ENCODE measurements at regions not wholly inside any gene's neighbourhood (a gene's known extent, or its start where the extent isn't known, plus 50 kb on each side); places are given as distances from the start of the nearest gene placed in this dataset.

DNA sequence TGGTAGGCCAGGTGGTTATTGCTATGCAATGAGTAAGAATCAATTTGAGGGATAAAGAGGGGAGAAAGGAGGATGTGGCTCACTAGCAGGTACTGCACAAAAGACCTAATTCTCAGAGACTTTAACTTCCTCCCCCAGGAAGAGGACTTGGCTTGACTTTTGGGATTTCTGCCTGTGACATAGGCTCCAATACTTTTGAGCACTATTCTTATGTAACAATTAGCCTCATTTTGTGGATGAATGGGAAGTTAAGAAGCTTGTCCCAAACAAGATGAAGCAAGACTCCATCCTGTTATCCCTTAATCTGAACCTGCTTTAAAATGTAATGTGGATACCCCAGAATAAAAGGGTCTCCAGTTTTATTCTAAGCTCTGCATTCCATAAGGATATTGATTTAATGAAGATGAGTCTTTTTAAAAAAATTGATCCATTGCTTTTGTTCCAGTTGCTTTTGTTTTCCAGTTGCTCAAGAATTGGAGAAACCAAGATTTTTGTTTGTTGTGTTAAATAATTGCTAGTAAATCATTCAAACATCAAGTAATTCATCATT, 218.5 kb downstream of the SNX13 start:
- Histone ChIP-seq H3K9ac (ENCODE audit: insufficient read depth, low read length, poor library complexity, severe bottlenecking) (no peak overlapping the region), H3K9me3 (replicated peaks in 1 of 2; ENCODE audit: control insufficient read depth in 1 of 2, insufficient read depth in 1 of 2, low read length in 2 of 2) (no peaks in the 10 kb centered on the region), H3K36me3 (replicated peaks in 1 of 2; ENCODE audit: control insufficient read depth in 1 of 2, insufficient read depth in 2 of 2, low read length in 2 of 2) (no peaks in the 10 kb centered on the region), H3K4me2 (replicated peaks; ENCODE audit: extremely low read depth, low read length, poor library complexity, severe bottlenecking) (no peak overlapping the region), H4K20me1 (ENCODE audit: insufficient read depth, low read length) (no peaks in the 10 kb centered on the region), H3K4me3 (replicated peaks in 1 of 3; ENCODE audit: low read depth in 2 of 3, low read length in 3 of 3) (no peak overlapping the region), H3K4me1 (ENCODE audit: control insufficient read depth in 1 of 2, insufficient read depth in 2 of 2, low read length in 2 of 2) (no peaks in the 10 kb centered on the region), H3K27ac (ENCODE audit: low read depth in 1 of 2, low read length in 2 of 2) (no peak overlapping the region), H2AFZ (ENCODE audit: insufficient read depth, low read depth, low read length, poor library complexity, severe bottlenecking) (no peak overlapping the region), H3K79me2 (ENCODE audit: insufficient read depth, low read length) (no peaks in the 10 kb centered on the region), H3K27me3 (ENCODE audit: control insufficient read depth in 2 of 2, insufficient read depth in 2 of 2, low read length in 2 of 2) (no peaks in the 10 kb centered on the region)
- intact Hi-C loops (cut with micrococcal nuclease) = no loop called here
- no peak overlapping the region for H3K27ac Mint-ChIP-seq
- TF ChIP-seq, protein P1, sequence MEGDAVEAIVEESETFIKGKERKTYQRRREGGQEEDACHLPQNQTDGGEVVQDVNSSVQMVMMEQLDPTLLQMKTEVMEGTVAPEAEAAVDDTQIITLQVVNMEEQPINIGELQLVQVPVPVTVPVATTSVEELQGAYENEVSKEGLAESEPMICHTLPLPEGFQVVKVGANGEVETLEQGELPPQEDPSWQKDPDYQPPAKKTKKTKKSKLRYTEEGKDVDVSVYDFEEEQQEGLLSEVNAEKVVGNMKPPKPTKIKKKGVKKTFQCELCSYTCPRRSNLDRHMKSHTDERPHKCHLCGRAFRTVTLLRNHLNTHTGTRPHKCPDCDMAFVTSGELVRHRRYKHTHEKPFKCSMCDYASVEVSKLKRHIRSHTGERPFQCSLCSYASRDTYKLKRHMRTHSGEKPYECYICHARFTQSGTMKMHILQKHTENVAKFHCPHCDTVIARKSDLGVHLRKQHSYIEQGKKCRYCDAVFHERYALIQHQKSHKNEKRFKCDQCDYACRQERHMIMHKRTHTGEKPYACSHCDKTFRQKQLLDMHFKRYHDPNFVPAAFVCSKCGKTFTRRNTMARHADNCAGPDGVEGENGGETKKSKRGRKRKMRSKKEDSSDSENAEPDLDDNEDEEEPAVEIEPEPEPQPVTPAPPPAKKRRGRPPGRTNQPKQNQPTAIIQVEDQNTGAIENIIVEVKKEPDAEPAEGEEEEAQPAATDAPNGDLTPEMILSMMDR (IDR thresholded peaks at IDR 0.05) = no peak
- DNase-seq = no peak
- no peaks in the 10 kb centered on the region for H3K9me3 Mint-ChIP-seq
- H3K36me3 Mint-ChIP-seq = no peaks in the 10 kb centered on the region
- H3K27me3 Mint-ChIP-seq (ENCODE audit: low read depth in 3 of 3) = peaks cover 0 to 1% (median 0%) of the 10 kb centered on the region in 3 donors
- H3K4me3 Mint-ChIP-seq = no peak overlapping the region
- peaks cover 2% of the 10 kb centered on the region for H3K4me1 Mint-ChIP-seq

DNA sequence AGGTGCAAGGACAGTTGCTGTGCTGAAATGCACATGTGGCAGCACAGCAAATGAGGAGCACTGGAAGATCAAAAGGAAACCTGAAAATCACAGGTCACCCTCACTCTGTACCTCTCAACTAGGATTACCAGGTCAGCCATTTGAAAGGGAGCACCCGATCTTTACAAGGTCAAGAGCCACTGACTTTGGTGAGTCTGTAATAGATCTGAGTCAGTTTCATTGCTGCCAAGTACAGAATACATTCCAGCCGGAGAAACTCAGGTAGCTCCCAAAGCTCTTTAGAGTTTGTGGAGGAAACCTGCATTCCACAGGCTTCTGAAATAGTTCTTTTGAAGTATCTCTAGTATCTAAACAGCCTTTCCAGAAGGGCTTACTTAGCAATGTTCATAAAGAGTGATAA, 217.5 kb downstream of the SNX13 start:
- H3K9me3 ChIP-seq (replicated peaks in 1 of 2; ENCODE audit: control insufficient read depth in 1 of 2, insufficient read depth in 1 of 2, low read length in 2 of 2) = no peaks in the 10 kb centered on the region
- Mint-ChIP-seq H3K27me3 (ENCODE audit: low read depth in 3 of 3) (peaks cover 0 to 1% (median 0%) of the 10 kb centered on the region in 3 donors), H3K4me3 (no peak overlapping the region), H3K4me1 (peaks cover 2% of the 10 kb centered on the region), H3K9me3 (no peaks in the 10 kb centered on the region), H3K36me3 (no peaks in the 10 kb centered on the region), H3K27ac (no peak overlapping the region)
- no peaks in the 10 kb centered on the region for H3K27me3 ChIP-seq (ENCODE audit: control insufficient read depth in 2 of 2, insufficient read depth in 2 of 2, low read length in 2 of 2)
- no peak for DNase-seq
- H3K4me3 ChIP-seq (replicated peaks in 1 of 3; ENCODE audit: low read depth in 2 of 3, low read length in 3 of 3) = no peak overlapping the region
- TF ChIP-seq, protein P1 (IDR thresholded peaks at IDR 0.05) = no peak
- H3K79me2 ChIP-seq (ENCODE audit: insufficient read depth, low read length) = no peaks in the 10 kb centered on the region
- intact Hi-C loops (cut with micrococcal nuclease) = no loop called here
- no peak overlapping the region for H3K27ac ChIP-seq (ENCODE audit: low read depth in 1 of 2, low read length in 2 of 2)
- no peak overlapping the region for H3K9ac ChIP-seq (ENCODE audit: insufficient read depth, low read length, poor library complexity, severe bottlenecking)
- H3K4me2 ChIP-seq (replicated peaks; ENCODE audit: extremely low read depth, low read length, poor library complexity, severe bottlenecking) = no peak overlapping the region
- WGBS (ENCODE audit: insufficient coverage) = no CpG with 5 or more reads among the region's 2 CpGs
- no peaks in the 10 kb centered on the region for H3K4me1 ChIP-seq (ENCODE audit: control insufficient read depth in 1 of 2, insufficient read depth in 2 of 2, low read length in 2 of 2)
- no peak overlapping the region for H2AFZ ChIP-seq (ENCODE audit: insufficient read depth, low read depth, low read length, poor library complexity, severe bottlenecking)
- H4K20me1 ChIP-seq (ENCODE audit: insufficient read depth, low read length) = no peaks in the 10 kb centered on the region
- no peaks in the 10 kb centered on the region for H3K36me3 ChIP-seq (replicated peaks in 1 of 2; ENCODE audit: control insufficient read depth in 1 of 2, insufficient read depth in 2 of 2, low read length in 2 of 2)

All from CD14-positive monocyte (primary cell).